ENCODE measurements at regions not wholly inside any gene's neighbourhood (a gene's known extent, or its start where the extent isn't known, plus 50 kb on each side); places are given as distances from the start of the nearest gene placed in this dataset.

DNA sequence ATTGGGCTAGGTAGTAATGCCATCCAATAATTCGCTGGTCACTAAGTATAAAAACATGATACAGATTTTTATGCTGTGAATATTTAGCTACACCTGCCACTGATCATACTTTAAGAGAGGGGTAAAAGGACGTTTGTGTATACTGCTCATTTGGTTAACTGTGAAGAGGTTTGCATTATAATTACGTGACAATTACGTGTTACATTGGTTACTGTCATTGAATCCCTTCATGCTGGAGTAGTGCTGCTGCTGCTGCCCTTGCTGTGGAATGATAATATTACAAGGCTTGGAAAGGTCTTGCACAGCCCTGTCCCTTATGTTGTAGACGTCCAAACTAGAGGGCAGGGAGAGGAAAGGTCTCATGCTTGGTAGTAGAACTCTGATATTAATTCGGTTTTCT, 312.2 kb upstream of the ATP2B1 start:
- no peak for DNase-seq

DNA sequence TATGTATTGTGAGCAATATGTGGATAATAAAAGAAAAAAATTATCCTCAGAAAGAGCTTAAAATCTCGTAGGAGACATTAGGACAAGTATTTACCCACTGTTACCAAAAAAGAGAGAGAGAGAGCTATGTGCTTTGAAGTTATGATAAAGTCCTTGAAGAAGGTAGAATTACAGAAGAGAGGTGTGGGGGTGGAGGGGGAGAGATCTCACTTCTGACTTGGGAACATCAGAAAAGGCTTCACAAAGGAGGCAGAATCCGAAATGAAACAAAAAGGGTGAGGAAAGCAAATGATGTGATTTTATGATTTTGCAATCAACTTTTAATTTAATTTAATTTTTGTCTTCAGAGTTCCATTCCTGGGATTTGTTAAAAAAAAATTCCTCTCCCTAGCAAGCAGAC, 311.8 kb upstream of the ATP2B1 start:
- DNase-seq = no peak

- DNase-seq = no peak
Observed at GRCh38 chr12:90020014-90020413, 311.4 kb upstream of the ATP2B1 start.

- no peak for DNase-seq
Observed at GRCh38 chr12:90017316-90017715, 308.7 kb upstream of the ATP2B1 start.

GRCh38 chr12:90015228-90015627, 306.6 kb upstream of the ATP2B1 start:
- no peak for DNase-seq

GRCh38 chr12:90013409-90013808, 304.8 kb upstream of the ATP2B1 start:
- DNase-seq = no peak

GRCh38 chr12:90010089-90010488, 301.5 kb upstream of the ATP2B1 start:
- no peak for DNase-seq

DNA sequence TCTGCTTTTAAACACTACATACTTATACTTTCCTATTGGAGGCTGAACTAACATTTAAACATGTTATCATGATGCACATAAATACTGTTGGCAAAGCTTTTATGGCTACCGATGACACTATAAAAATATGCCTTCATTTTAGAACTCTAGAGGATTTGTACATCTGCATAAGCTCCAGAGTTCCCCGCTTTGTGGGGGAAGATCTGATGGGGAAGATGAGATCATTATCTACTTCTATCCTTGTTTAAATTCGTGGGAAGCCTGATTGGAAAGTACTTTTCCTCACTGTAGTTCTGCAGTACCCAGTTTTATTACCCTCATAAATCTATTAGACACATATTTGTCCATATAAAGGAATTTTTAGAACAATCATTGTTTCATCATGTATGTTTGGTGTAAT, 299.6 kb upstream of the ATP2B1 start:
- no peak for DNase-seq

DNA sequence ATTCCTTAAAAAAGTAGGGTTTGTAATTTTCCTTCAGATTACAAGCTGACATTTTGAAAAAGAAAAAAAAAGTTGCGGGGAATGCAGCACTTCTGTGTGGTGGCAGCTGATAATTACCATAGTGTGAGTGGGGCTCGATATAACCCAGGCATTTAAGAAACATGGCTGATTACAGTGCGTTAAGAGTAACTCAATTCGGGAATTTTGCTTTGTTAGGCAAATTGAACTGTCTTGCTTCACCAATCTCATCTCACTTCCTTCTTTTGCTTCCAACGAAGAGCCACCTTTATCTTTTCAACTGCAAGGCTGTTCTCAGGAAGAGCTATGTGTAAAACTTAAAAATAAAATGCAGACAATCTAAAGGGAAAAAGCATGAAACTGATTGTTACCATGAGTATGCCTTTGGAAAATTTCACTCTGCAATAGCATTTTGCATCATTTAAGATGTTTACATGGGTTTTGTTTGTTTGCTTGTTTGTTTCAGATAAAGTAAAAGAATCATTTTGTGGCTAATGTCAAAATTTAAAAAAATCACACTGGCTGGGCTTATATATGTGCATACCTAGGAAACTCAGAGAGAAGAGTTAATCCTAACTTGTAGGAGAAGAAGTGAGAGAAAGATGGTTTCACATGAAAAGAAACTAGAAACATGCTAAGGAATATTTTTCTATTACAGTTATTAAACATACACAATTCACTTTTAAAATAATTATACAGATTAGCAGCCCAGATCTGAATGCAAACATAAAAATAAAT, 295.9 kb upstream of the ATP2B1 start:
- DNase-seq = no peak

- no peak for DNase-seq
Observed at GRCh38 chr12:90003688-90004087, 295.1 kb upstream of the ATP2B1 start.

GRCh38 chr12:90000721-90001120, 292.1 kb upstream of the ATP2B1 start:
- DNase-seq = no peak

- no peak for DNase-seq
Observed at GRCh38 chr12:89999699-90000505, 291.3 kb upstream of the ATP2B1 start.

GRCh38 chr12:89995870-89996269, 287.2 kb upstream of the ATP2B1 start:
- DNase-seq = no peak

GRCh38 chr12:89994911-89995310, 286.3 kb upstream of the ATP2B1 start:
- DNase-seq = no peak

DNA sequence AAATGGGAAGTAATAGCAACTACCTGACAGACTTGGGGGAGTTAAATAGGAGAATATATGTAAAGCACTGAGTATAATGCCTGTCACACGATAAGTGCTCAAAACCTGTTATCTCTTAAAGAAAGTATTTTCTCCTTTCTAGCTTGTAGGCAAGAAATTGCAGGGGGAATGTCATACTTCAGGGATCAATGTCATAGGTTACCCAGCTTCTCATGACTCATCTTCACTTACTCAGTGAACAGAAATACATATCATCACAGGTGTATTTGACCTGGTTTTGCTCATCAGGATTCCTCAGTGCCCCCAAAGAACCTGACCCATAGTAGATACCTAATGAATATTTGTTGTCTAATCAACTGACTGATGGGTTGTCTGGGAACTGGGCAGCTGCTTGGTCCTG, 285.0 kb upstream of the ATP2B1 start:
- DNase-seq = no peak

GRCh38 chr12:89992668-89993451, 284.2 kb upstream of the ATP2B1 start:
- DNase-seq = no peak

GRCh38 chr12:89991807-89992590, 283.4 kb upstream of the ATP2B1 start:
- DNase-seq = no peak

DNA sequence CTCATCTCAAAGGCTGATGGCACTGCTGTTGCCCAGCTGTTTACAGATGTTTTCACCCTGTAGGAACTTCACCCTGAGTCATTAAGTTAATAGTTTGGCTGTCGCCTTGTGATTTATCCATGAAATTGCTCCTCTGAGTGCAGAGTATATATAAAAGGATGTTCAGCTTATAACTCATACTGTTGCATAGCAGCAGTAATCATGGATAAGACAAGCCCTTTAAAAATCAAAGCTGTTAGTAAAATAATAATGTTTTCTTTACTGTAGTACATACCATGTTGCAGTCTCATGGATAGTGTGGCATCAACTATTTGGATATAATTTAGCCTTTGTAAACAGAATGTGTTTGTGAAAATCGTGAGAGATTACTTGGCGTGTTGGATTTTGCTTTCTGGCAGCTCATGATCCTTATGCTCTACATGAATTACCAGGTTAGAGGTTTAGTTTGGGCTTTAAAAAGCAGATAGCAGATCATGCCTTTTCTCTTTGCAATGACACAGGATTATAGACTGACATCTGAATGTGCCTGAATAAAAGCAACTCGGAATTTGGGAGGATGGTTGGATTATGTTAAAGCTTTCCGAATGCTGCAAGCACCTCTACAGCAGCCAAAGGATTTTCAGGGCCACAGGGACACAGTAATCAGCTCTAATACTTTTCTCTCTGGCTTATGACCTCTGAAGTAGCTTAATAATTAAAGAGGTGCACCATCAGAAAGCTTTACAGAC, 279.7 kb upstream of the ATP2B1 start:
- no peak for DNase-seq

GRCh38 chr12:89985935-89986334, 277.3 kb upstream of the ATP2B1 start:
- DNase-seq = no peak

DNA sequence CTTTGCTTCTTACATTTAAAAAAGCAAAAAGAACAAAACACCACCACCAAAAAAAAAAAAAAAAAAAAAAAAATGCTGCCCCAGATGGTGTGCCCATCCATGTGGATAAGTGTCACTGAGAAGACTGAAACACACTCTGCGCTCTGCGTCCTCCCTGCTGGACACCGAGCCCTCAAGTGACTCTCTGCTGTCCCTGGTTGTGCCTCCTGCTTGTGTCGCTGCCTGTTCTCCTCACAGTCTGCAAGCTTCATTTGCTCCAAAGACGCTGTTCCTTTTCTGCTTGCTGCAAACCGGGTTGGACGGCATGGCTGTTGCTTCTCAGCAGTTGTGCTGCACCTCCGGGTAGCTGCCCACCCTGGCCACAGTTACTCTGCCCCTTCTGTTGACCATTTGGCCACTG, 276.2 kb upstream of the ATP2B1 start:
- DNase-seq = no peak

GRCh38 chr12:89983622-89984021, 275.0 kb upstream of the ATP2B1 start:
- no peak for DNase-seq

DNA sequence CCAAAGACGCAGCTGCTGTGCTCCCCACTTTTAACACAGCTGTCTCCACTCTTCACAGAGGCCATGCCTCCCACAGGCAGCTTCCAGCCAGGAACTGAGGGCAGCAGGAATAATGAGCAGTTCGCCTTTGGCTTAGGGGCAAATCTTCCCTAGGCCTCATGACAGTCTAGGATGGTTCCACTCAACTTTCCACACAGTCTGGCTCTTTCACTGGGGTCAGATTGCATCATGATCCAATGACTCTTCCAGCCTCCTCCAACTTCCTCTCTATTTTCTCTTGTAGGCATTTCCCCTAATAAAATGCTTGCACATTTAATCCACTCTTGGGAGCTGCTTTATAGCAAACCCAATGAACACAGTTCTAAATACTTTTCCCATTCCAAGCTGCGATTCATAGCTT, 271.6 kb upstream of the ATP2B1 start:
- DNase-seq = no peak
